ENCODE measurements at regions not wholly inside any gene's neighbourhood (a gene's known extent, or its start where the extent isn't known, plus 50 kb on each side); places are given as distances from the start of the nearest gene placed in this dataset.

DNA sequence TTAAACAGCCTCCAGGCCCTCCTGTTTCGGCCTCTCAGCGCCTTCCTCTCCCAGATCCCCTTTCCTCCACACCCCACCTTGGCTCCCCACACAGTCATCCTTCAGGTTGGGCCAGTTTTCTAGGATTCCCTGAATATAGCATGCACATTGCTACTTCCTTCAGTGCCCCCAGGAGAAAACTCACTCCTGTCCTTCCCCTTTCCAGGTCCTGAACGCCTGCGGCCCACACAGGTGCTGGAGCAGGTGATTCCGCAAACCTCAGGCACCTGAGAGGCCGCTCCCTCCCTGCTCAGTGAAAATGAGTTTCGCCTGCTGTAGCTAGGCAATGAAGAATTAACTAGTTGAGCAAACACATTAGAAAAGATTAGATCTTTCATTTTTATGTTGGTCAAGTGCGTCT lies 185.0 kb downstream of the MED10 start:
- no peak for DNase-seq

DNA sequence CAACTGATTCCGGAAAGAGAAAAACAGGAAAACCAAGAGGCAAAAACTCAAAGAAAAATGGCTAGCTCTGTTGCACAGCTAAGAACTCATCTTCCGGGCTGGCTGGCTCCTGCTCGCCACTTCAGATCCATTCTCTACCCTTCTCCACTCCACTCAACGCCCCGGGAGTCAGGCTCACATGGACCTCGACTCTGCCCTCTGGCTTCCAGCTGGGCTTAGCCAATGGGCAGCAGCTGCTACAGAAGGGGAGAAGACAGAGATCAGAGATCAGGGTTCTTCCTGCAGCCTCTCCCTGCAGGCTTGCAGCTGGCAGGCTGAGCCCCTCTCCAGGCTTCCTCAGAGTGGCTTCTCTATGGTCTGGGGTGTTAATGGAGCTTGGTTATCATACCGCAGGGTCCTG lies 187.5 kb downstream of the MED10 start:
- no peak for DNase-seq

DNA sequence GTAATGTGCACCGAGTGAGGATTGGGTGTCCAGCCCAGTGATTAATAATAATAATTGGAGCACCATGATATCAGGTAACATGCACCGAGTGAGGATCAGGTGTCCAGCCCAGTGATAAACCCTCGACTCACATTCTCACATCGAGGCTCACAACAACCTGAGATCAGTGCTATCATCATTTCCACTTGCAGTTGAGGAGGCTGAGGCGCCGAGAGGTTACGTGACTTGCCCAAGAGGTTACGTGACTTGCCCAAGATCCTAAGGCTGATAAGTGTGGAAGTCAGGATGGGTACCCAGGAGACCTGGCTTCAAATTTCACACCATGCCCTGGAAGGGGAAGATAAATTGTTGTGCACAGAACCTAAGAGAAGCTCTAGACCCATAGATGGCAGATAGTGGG lies 189.4 kb downstream of the MED10 start:
- DNase-seq, result no peak

DNA sequence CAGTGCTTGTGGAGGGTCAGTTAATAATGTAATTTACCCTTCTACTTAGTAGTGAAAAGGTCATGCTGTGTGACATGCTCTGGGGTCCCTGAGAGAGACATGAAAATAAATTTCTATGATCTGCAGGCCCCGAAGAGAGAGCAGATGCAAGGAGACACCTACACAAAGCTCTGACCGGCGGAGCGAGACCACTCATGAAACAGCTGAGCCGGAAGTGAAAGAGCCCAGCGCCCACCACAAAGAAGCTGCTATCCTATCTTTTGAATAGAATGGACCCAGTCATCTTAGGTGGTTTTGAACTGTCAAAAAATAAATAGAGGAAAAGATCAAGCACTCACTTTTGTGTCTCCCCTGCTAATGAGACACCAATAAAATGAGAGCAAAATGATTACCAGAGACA lies 190.0 kb downstream of the MED10 start:
- DNase-seq, result no peak

DNA sequence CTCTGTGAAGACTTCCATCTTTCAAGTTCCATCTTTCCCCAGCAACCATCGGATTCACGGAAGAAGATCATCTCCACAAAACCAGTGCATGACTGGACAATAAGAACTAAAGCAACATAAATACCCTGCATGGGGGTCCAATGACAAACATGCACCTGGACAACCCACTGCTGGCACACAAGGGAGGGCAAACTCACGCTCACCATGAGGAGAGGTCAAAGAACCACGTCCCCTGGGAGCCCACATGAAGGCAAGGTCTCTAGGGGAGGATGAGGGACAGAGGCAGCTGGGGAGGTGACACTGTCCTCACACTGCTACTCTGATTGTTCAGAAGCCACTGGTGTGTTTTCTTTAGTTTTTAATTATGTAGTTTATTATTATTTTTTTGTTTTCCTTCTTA lies 190.8 kb downstream of the MED10 start:
- no peak for DNase-seq

DNA sequence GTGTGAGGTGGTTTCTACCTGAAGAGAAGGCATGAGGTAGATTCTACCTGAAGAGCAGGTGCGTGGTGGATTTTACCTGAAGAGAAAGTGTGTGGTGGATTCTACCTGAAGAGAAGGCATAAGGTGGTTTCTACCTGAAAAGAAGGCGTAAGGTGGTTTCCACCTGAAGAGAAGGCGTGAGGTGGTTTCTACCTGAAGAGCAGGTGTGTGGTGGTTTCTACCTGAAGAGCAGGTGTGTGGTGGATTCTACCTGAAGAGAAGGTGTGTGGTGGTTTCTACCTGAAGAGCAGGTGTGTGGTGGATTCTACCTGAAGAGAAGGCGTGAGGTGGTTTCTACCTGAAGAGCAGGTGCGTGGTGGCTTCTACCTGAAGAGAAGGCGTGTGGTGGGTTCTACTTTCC lies 192.8 kb downstream of the MED10 start:
- DNase-seq, result no peak

DNA sequence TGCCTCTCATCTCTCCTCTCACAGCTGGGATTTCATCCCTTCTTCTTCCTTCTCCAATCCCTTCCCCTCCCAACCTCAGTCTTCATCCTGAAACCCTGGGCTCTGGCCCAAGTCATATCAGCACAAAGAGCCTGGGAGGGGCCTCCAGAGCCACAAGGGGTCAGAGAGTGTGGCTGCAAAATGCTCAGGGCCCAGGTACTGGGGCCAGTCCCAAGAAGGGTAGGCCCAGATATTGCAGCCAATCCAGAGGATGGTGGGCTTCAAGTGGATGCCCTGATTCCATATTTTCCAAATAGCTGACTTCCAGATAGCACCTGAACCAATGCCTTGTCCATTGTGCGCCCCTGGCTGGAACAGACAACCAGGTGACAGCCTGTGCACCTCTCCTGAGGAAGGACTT lies 193.9 kb downstream of the MED10 start:
- DNase-seq, result no peak

DNA sequence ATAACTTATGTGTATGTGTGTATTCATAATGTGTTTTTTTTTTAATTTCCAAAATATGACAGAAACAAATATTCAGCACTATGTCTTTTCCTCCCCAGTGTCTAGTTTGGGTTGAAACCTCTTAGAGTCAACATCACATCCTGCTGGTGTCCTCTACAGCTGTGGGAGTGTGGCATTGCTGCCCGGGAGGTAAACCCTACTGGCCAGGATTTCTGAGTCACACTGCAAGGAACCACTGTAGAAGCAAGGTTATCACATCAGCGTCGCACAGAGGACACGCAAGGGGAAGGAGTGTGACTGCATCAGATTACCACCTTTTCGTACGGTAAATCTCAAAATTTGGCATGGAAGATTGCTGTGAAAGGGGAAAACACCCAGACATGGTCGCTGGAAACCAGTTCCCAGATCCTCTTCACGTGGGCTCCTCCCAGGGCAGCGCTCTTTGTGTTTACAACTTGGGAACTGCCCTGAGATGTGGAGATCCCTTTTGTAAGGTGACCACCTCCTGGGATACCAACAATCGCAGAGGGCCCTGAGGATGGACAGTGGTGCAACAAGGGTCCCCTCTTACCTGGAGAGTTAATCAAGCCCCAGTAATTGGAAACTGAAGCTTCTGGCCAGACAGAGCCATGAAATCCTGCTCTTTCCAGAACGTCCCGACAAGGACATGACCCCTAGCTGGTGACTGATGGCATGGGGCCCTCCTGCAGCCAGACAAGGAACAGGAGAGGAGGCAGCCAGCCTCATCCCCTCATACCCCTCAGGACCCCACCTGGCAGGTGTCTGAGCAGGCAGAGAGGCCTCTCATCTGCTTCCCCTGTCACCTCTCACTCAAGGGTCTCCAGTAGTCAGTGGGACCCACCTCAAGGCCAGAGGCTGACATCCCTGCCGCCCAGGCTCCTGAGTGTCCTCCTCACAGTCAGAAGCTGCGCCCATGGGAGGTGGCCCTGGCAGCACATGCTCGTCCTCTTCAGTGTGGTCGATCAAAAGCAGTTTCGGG lies 194.7 kb downstream of the MED10 start:
- DNase-seq, result no peak

DNA sequence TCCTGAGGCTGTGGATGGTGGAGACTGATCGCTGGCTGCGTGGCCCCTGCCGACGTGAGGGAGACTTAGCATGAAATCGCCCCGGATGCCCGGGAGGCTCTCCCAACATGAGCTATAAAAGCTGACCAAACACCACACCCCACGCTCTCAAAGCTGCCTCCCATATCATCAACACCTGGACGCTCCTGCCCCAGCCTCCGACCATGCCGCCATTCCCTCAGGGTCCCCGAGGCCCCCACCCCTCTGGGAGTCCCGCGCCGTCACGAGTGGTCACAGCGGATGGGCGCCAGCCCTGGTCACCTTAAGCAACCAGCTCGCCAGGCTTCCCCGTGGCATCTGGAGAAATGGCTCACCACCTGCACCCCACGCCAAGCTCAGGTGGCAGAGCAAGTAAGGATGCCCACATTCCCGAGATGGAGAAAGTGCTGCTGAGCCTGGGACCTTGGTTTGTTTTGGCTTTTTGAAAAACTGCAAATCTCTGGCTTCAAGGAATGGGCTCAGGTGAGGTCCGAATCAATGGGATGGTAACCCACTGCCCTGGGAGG lies 196.0 kb downstream of the MED10 start:
- DNase-seq, result no peak

DNA sequence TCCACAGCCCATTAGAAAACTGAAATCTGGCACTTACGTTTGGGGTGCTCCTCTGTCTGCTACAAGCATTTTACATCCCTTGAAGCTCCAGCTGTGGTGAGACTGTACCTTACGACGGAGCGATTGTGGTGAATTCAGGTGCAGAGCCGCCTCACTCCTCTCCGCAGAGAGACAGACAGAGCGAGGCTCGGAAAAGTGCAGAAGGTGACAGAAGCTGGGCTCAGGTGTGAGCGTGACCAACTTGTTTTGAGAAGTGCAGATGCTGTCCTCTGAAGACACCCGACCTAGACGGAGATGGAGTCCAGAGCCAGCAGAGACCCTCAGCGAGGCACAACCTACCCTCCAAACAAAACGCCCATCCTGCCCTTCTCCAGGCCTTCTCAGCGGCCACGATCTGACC lies 196.5 kb downstream of the MED10 start:
- DNase-seq, result no peak

DNA sequence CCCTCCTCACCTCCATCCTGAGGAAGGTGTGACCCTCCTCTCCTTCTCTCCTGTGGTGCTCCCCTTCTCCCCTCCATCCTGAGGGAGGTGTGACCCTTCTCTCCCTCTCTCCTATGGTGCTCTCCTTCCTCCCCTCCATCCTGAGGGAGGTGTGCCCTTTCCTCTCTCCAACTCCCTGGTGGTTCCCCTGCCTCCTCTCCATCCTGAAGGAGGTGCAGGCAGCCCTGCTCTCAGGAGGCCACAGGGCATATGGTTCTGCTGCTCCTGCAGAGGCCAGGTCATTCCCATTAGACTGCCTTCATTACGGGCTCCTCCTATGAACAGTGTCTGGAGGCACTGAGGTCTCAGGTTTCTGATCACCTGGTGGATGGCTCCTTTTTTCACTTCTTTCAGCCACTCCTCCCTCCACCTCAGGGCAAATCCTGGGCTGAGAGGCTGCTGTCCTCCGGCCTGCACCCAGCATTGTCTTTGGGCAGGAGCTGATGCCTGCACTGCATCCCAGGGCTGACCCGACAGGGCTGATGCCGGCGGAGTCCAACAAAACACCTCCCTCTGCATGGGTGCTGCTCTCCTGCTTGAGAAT lies 197.1 kb downstream of the MED10 start:
- DNase-seq, result no peak

DNA sequence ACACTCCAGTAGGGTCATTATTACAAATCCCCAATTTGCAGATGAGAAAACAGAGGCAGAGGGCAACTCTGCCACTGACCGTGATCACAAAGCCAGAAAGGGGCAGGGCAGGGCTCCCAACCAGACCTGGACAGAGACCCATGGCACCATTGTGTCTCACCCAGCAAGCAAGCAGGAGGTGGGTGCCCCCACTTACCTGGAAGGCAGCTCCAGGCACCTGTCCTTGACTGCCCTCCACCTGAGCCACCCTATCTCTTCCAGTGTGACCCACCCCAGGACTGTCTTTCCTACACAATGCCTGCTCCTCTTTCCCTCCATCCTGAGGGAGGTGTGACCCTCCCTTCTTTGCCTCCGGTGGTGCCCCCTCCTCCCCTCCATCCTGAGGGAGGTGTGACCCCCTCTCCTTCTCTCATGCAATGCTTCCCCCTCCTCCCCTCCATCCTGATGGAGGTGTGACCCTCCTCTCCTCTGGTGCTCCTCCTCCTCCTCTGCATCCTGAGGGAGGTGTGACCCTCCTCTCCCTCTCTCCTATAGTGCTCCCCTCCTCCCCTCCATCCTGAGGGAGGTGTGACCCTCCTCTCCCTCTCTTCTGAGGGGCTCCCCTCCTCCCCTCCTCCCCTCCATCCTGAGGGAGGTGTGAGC lies 198.0 kb downstream of the MED10 start:
- DNase-seq, result no peak

DNA sequence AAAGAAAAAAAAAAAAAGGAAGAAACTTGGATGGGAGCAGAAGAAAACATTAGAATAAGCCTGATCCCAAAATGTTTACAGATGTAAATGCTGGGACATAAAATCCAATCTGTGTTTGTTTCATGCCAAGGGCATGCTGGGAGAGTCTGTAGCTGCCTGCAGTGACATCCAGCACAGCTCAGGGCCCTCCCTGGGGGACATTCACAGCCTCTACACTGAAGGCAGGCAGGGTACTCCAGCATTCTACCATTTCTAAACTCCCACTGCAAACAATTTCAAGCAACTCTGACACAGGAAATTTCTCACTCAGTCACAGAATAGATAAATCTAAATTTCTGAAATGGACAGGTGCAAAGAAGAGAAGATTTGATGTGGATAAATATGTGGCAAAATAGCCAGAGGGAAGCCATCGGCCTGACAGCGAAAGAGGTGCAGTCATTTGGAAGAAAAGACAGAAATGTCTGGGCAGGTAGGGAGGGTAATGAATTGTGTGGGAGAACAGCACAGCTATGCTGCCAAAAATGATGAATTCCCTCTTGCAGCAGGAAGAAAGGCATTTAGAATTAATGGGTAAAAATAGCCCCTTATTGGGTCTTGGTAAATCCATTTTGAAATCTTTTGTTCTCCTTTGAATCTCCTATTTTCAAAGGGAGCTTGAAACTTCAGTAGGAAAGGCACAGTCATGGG lies 199.4 kb downstream of the MED10 start:
- no peak for DNase-seq

DNA sequence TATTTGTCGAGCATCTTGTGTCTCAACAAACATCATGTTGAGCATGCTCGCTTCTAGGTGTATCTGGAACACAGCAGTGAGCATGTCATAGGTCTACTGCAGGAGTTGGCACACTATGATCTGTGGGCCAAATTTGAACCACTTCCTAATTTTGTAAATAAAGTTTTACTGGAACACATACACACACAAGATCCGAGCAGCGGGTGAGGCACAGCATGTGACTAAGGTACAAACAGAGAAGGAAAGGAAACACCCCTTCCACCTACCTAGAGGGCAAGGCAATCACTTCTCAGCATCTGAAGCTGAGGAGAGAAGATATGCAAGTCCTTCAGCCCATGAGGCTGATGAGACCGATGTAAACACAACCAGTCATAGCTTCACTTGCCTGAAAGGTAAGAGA lies 200.4 kb downstream of the MED10 start:
- no peak for DNase-seq

DNA sequence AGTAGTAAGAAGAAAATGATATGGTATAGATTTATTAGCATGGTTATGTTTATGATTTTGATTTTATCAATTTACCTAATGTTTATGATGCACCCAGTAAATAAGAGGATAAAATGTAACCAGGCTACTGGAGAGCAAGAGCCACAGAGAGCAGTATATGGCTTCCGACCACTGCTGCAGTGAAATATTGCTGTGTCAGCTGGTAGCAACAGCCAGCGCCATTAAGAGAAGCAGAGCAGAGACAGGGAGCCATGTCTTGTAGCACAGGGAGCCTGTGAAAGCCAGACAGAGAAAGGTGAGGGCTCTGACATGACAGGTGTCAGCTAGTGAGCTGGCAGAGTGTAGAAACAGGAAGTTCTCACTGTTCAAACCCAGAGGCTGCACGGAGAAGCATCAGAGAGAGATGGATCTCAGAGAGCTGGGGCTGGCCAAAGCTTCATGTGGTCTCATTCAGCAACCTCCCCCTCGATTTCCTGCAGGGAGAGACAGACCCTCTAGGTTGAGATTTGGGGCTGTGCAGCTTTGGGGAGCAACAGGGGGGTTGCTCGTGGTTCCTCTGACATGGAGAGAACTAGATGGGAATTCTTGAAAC lies 202.1 kb downstream of the MED10 start:
- no peak for DNase-seq

DNA sequence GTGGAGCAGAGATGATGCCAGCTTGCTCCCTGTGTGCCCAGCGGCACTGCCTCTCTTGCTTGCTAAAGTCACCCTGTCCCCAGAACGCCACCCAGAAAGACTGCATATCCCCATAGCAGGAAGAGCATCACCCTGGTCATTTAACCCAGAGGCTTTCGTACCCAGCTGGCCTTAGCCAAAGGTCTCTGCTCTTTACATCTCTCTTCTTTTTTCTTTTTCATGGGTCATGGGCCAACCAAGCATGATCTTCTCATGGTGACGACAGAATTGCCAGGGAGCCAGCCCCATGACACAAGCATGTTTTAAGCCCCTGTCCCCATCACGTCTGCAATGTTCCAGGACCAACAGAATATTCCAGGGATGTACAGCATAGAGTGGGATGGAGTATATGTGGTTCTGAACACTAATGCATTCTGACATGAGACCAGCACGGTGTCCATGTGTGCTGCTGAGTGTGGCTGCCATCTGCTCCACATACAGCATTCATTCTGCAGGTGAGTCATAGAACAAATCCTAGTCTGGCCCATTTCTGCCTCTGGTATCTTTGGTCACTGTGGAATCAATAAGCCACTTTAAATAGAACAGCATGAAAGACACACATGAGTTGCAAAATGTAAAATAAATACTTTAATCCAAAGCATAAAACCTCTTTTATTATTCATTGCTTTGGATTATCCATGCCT lies 203.0 kb downstream of the MED10 start:
- DNase-seq, result no peak

DNA sequence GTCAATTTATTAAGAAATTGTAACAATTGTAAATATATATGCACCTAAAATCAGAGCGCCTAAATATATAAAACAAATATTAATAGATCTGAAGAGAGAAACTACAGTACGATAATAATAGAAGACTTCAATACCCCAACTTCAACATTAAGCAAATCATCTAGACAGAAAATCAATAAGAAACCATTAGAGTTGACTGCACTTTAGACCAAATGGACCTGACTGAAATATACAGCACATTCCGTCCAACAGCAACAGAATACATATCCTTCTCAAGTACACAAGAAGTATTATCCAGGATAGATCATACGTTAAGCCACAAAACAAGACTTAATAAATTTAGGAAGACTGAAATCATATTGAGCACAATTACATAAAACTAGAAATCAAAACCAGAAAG lies 208.7 kb downstream of the MED10 start:
- DNase-seq, result no peak

DNA sequence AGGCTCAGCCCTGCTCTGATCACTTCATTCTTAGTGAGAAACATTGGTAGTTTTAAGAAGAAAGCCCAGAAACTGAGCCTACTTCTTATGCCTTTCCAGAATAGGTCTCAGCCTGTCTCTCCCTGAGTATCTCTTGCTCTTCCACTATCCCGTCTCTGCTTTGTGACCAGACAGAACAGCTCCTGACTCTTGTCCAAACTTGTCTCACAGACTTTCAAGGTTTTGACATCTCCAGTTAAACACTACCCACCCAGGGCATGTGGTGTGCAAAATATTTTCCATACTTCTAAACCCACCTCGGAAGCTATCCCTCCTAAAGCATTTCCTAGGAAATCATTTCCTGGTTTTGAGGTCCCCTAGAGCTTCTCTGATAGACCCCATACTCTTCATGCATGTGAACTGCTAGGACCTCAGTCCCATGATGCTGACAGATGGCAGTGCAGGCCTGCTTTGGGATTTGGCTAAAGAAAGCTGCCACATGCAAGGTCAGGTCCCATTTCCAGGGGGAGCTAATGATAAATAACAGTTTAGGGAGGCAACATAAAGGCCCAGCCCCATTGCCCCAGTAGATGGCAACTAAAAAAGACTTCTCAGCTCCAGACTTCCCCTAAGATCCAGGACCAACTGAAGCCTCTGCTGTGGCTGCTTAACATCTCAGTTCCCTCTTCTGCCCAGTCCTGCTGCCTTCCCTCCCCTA lies 211.5 kb downstream of the MED10 start:
- DNase-seq, result no peak

DNA sequence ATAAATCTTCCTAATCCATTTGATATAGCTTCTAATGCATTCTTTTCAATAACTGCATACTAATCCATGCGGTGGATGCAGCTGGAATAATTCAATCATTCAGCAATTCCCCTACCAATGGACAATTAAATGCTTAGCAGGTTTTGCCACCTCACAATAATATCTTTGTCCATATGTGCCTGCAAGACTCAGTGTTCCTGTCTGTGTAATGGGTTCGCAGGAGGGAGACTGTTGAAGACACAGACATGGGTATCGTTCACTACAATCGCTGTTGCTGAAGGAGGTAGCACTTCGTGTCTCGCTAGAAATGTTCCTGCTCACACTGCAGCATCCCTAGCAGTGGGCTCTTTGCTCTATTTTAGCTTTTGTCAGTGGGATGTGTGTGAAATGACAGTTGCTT lies 214.4 kb downstream of the MED10 start:
- DNase-seq, result no peak

DNA sequence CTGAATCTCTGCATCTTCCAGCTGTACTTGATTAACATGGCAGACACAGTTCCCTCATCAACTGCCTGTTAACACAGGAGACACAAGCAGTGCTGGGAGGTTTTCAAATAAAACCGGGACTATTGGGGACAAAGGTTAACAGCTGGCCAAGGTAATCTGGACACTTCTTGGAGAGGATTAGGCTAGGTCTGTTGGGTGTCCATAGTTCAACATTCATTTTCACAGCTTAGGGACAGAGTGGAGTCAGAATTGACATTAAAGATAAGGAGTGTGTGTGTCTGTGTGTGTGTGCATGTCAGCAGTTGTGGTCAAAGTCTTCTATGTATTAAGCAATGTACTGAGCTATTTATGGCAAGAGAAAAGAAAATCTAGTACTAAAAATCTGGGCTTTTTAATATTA lies 216.2 kb downstream of the MED10 start:
- no peak for DNase-seq

DNA sequence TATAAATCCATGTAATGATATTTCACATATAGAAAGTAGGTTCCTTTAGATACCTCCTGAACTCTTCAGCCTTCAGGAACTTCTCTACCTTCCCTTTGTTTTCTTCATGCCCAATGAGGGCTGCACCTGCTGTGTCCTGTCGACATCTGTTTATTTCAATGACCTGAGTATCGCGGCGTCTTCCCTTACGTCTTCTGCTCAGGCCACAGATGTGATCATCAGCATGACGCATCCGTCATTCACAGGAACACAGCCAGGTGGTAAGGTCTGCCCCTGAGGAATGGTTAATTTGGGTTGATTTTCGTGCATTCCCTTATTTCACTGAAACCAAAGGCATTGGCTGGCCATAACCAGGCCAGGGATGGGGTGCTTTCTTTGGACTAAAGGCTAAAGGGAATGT lies 217.1 kb downstream of the MED10 start:
- no peak for DNase-seq

All from MV-4-11 (cell line).